Smooth muscle cell (in vitro differentiated cells): ENCODE measurements at regions not wholly inside any gene's neighbourhood (a gene's known extent, or its start where the extent isn't known, plus 50 kb on each side); places are given as distances from the start of the nearest gene placed in this dataset.

Source experiments
- DNase-seq: peaks from one replicate; lab custom pipeline; 2025; ENCODE audit not compliant: unreplicated experiment; lab: John Stamatoyannopoulos, UW
- H2AFZ ChIP-seq: fragments of 200-600 bp; sonication (generic); 2 replicates; pipeline ENCODE4 v1.6.0; 2016; ENCODE audit warnings: antibody characterized with exemption, low read depth, mild to moderate bottlenecking
- H3F3A ChIP-seq: fragments of 200-600 bp; sonication (generic); 2 replicates; pipeline ENCODE4 v1.6.0; 2017; ENCODE audit warnings: antibody characterized with exemption, low read depth
- H3K27ac ChIP-seq: fragments of 200-600 bp; sonication (generic); 2 replicates; pipeline ENCODE4 v1.5.1; 2016; ENCODE audit warnings: low read depth, mild to moderate bottlenecking
- H3K27me3 ChIP-seq: fragments of 200-600 bp; sonication (generic); 2 replicates; pipeline ENCODE4 v1.6.1; 2016; ENCODE audit warnings: low read depth, mild to moderate bottlenecking
- H3K36me3 ChIP-seq: fragments of 200-600 bp; sonication (generic); 2 replicates; pipeline ENCODE4 v1.5.1; 2016; ENCODE audit warnings: low read depth
- H3K4me1 ChIP-seq: fragments of 200-600 bp; sonication (generic); 2 replicates; pipeline ENCODE4 v1.5.1; 2016; ENCODE audit warnings: low read depth
- H3K4me2 ChIP-seq: fragments of 200-600 bp; sonication (generic); 2 replicates; pipeline ENCODE4 v1.6.0; 2016; ENCODE audit warnings: mild to moderate bottlenecking
- H3K4me3 ChIP-seq: fragments of 200-600 bp; sonication (generic); 2 replicates; pipeline ENCODE4 v1.5.1; 2016; ENCODE audit warnings: mild to moderate bottlenecking
- H3K79me2 ChIP-seq: fragments of 200-600 bp; sonication (generic); 2 replicates; pipeline ENCODE4 v1.6.0; 2016; ENCODE audit warnings: low read depth, mild to moderate bottlenecking
- H3K9ac ChIP-seq: fragments of 200-600 bp; sonication (generic); 2 replicates; pipeline ENCODE4 v1.6.0; 2016; ENCODE audit warnings: low read depth
- H3K9me3 ChIP-seq: fragments of 200-600 bp; sonication (generic); replicated peaks from 2 replicates; pipeline ENCODE4 v1.5.1; 2016; ENCODE audit warnings: low read depth
- H4K20me1 ChIP-seq: fragments of 200-600 bp; sonication (generic); 2 replicates; pipeline ENCODE4 v1.6.0; 2016; ENCODE audit warnings: low read depth
- WGBS: methylation state at CpG from one replicate; pipeline ENCODE4 v1.1.7; 2016; ENCODE audit warnings: low lambda C conversion rate; 5-methylcytosine and 5-hydroxymethylcytosine counted together
- TF ChIP-seq, protein P1 (sequence below): fragments of 200-600 bp; sonication (generic); IDR thresholded peaks from 2 replicates; pipeline ENCODE4 v1.5.1; 2017; ENCODE audit warnings: borderline replicate concordance, mild to moderate bottlenecking, antibody characterized with exemption; ENCODE audit not compliant: insufficient read depth, poor library complexity, severe bottlenecking

DNA sequence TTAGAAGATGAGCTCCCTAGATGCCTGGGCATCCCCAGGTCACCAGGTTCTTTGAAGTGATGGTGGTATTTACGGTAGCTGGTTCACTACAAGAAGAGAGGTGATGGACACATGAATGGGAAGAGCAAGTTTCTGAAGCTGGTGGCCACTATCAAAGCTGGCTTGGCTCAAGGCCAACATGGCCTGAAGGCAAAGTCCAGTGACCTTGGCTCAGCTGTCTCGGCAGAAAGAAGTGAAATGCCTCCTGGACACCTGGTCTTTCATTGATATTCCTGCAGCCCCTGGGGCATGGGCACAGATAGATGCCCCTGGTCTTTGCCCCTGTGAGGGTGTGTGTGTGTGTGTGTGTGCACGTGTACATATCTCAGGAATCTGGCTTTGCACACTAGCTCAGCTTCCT, 441.8 kb upstream of the TMPO start:
- H3K4me1 ChIP-seq, result no peaks in the 10 kb centered on the region
- no peaks in the 10 kb centered on the region for H3K79me2 ChIP-seq
- H3K36me3 ChIP-seq, result no peaks in the 10 kb centered on the region
- H2AFZ ChIP-seq, result no peak overlapping the region
- 90% methylated on average over 2 of the region's 3 CpGs for WGBS
- H3K27me3 ChIP-seq, result no peaks in the 10 kb centered on the region
- TF ChIP-seq, protein P1, sequence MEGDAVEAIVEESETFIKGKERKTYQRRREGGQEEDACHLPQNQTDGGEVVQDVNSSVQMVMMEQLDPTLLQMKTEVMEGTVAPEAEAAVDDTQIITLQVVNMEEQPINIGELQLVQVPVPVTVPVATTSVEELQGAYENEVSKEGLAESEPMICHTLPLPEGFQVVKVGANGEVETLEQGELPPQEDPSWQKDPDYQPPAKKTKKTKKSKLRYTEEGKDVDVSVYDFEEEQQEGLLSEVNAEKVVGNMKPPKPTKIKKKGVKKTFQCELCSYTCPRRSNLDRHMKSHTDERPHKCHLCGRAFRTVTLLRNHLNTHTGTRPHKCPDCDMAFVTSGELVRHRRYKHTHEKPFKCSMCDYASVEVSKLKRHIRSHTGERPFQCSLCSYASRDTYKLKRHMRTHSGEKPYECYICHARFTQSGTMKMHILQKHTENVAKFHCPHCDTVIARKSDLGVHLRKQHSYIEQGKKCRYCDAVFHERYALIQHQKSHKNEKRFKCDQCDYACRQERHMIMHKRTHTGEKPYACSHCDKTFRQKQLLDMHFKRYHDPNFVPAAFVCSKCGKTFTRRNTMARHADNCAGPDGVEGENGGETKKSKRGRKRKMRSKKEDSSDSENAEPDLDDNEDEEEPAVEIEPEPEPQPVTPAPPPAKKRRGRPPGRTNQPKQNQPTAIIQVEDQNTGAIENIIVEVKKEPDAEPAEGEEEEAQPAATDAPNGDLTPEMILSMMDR, result no peak
- no peak overlapping the region for H3K4me3 ChIP-seq
- no peak for DNase-seq
- no peaks in the 10 kb centered on the region for H3F3A ChIP-seq
- no peak overlapping the region for H3K9ac ChIP-seq
- H4K20me1 ChIP-seq, result no peaks in the 10 kb centered on the region
- H3K4me2 ChIP-seq, result no peak overlapping the region
- H3K27ac ChIP-seq, result no peak overlapping the region
- H3K9me3 ChIP-seq, result no peaks in the 10 kb centered on the region

DNA sequence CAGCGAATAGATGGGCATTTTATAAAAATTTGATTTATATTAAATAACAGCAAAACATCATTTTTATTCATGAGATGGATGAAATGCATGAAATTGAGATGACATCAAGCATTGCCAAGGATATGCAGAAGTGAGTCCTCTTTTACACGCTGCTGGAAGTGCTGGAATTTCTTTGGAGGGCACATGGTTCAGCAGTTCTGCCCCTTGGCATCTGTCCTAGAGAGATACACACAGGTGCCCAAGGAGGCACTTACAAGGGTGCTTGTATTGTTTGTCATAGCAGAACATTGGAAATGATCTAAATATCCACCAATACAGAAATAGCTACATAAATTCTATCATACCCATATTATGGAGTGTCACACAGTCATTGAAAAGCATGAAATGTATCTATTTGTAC, 441.1 kb upstream of the TMPO start:
- Histone ChIP-seq H2AFZ (no peak overlapping the region), H4K20me1 (no peaks in the 10 kb centered on the region), H3K36me3 (no peaks in the 10 kb centered on the region), H3F3A (no peaks in the 10 kb centered on the region), H3K4me1 (no peaks in the 10 kb centered on the region), H3K79me2 (no peaks in the 10 kb centered on the region), H3K4me3 (no peak overlapping the region), H3K9ac (no peak overlapping the region), H3K27me3 (no peaks in the 10 kb centered on the region), H3K9me3 (no peaks in the 10 kb centered on the region), H3K4me2 (no peak overlapping the region), H3K27ac (no peak overlapping the region)
- 75% methylated on average over 2 of the region's 2 CpGs for WGBS
- no peak for DNase-seq
- TF ChIP-seq, protein P1, result no peak

DNA sequence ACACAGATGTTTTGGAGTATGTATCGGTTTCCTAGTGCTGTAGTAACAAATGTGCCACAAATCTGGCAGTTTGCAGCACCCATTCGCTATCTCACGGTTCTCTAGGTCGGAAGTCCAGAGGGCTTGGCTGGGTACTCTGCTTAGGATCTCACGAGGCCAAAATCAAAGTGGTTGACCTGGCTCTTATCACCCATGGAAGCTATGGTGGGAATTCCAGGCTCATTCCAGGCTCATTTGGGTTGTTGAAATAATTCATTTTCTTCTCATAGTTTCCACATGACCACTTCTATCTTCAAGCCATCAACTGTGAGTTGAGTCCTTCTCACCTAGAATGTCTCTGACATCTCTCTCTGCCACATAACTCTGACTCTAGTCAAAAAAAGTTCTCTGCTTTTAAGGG, 431.0 kb upstream of the TMPO start:
- H3F3A ChIP-seq, result peaks cover 9% of the 10 kb centered on the region
- no peak overlapping the region for H3K4me2 ChIP-seq
- no peaks in the 10 kb centered on the region for H4K20me1 ChIP-seq
- TF ChIP-seq, protein P1, result no peak
- H3K27ac ChIP-seq, result no peak overlapping the region
- no peak for DNase-seq
- WGBS, result 88% methylated on average over 5 of the region's 5 CpGs
- peak overlapping the region; percentile 71 for H3K9ac ChIP-seq
- H3K27me3 ChIP-seq, result no peaks in the 10 kb centered on the region
- H3K9me3 ChIP-seq, result no peaks in the 10 kb centered on the region
- no peaks in the 10 kb centered on the region for H3K79me2 ChIP-seq
- H2AFZ ChIP-seq, result no peak overlapping the region
- H3K4me3 ChIP-seq, result no peak overlapping the region
- H3K36me3 ChIP-seq, result no peaks in the 10 kb centered on the region
- peaks cover 17% of the 10 kb centered on the region for H3K4me1 ChIP-seq

DNA sequence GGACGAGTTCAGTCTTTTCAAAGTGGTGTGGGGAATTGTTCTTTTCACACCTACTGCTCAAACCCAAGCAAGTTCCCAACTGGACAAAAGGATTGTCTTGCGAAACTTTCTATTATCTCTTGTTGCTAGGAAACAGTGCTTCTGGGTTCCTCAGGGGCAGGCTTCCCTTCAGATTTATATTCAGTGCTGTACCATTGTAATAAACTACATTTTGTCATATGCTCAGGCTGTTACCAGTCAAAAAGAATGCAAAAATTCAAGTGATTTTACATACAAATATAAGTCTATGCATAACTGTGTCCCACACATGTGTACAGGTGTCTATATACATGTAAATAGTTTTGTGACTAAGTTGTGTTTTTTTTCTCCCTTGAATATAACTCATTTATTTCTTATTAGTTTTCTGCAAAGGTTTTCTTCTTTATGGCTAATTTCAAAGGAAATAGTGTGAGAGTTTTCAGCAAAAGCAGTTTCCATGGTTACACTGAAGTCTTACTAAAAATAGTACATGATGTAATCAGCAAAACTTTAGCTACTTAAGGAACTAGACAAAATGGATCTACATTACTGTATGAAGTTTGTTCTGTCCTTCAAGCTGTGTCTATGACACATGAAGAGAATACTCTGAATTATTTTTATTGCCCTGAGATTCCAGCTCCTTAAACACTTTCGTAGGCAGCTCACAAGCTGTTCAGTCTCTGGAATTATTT, 430.2 kb upstream of the TMPO start:
- 58% methylated on average over 3 of the region's 3 CpGs for WGBS
- Histone ChIP-seq H3K4me2 (peak overlapping the region; percentile 47), H3K27me3 (no peaks in the 10 kb centered on the region), H3K79me2 (no peaks in the 10 kb centered on the region), H3K9ac (peak overlapping the region; percentile 71), H2AFZ (peak overlapping the region; percentile 64), H3K27ac (peak overlapping the region; percentile 73), H3K9me3 (no peaks in the 10 kb centered on the region), H4K20me1 (no peaks in the 10 kb centered on the region), H3K4me3 (no peak overlapping the region), H3F3A (peaks cover 9% of the 10 kb centered on the region), H3K36me3 (no peaks in the 10 kb centered on the region), H3K4me1 (peaks cover 17% of the 10 kb centered on the region)
- no peak for DNase-seq
- TF ChIP-seq, protein P1, result no peak
